MG63 (cell line): ENCODE measurements at regions not wholly inside any gene's neighbourhood (a gene's known extent, or its start where the extent isn't known, plus 50 kb on each side); places are given as distances from the start of the nearest gene placed in this dataset.

Experiments used
- DNase-seq: peaks from one replicate; pipeline ENCODE4 v3.0.0-alpha.2; 2020
- H3K27me3 ChIP-seq: fragments of 250-450 bp; sonication (Bioruptor Pico); 2 replicates; pipeline ENCODE4 v1.5.1; 2020; ENCODE audit warnings: mild to moderate bottlenecking, moderate library complexity
- H3K36me3 ChIP-seq: fragments of 250-450 bp; sonication (Bioruptor Pico); 2 replicates; pipeline ENCODE4 v1.5.1; 2020; ENCODE audit warnings: mild to moderate bottlenecking, moderate library complexity
- H3K4me3 ChIP-seq: fragments of 250-450 bp; sonication (Bioruptor Pico); 2 replicates; pipeline ENCODE4 v1.5.1; 2020; ENCODE audit warnings: mild to moderate bottlenecking, moderate library complexity
- H3K9me3 ChIP-seq: fragments of 250-450 bp; sonication (Bioruptor Pico); 2 replicates; pipeline ENCODE4 v1.5.1; 2020; ENCODE audit warnings: mild to moderate bottlenecking, moderate library complexity

GRCh38 chr10:130230036-130230435, 93.8 kb downstream of the GLRX3 start:
- no peak for DNase-seq
- no peaks in the 10 kb centered on the region for H3K36me3 ChIP-seq
- no peaks in the 10 kb centered on the region for H3K9me3 ChIP-seq
- no peaks in the 10 kb centered on the region for H3K27me3 ChIP-seq
- no peak overlapping the region for H3K4me3 ChIP-seq

- Histone ChIP-seq H3K4me3 (no peak overlapping the region), H3K9me3 (no peaks in the 10 kb centered on the region), H3K27me3 (no peaks in the 10 kb centered on the region), H3K36me3 (no peaks in the 10 kb centered on the region)
- no peak for DNase-seq
These were observed 94.4 kb downstream of the GLRX3 start for GRCh38 chr10:130230611-130231010.

DNA sequence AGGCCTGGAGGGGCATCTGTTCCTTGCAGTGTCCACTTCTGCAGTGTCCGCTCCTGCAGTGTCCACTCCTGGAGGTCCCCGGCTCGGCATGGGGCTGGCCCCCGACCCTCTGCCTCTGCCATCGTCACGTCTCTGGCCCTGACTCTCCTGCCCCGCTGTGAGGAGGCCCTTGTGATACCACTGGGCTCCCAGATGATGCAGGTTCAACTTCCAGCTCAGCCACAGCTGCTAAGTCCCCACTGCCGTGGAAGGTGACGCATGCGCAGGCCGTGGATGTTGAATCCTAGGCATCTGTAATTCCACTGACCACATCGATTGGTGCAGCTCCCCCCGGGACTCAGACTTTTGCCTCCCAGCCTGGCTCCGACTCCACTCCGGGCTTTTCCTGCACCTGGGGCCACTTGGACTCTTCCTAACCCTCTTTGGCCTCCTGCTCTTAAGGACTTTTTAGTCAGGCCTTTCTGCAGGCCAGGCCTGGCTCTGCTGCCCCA, 95.1 kb downstream of the GLRX3 start:
- Histone ChIP-seq H3K36me3 (no peaks in the 10 kb centered on the region), H3K4me3 (no peak overlapping the region), H3K9me3 (no peaks in the 10 kb centered on the region), H3K27me3 (no peaks in the 10 kb centered on the region)
- no peak for DNase-seq

- Histone ChIP-seq H3K36me3 (no peaks in the 10 kb centered on the region), H3K9me3 (no peaks in the 10 kb centered on the region), H3K4me3 (no peak overlapping the region), H3K27me3 (no peaks in the 10 kb centered on the region)
- DNase-seq, result no peak
These were observed 96.2 kb downstream of the GLRX3 start for GRCh38 chr10:130232166-130233034.

GRCh38 chr10:130233035-130233360, 96.8 kb downstream of the GLRX3 start:
- H3K4me3 ChIP-seq, result no peak overlapping the region
- no peaks in the 10 kb centered on the region for H3K36me3 ChIP-seq
- no peaks in the 10 kb centered on the region for H3K9me3 ChIP-seq
- no peaks in the 10 kb centered on the region for H3K27me3 ChIP-seq
- DNase-seq, result no peak

GRCh38 chr10:130233426-130233825, 97.2 kb downstream of the GLRX3 start:
- Histone ChIP-seq H3K9me3 (no peaks in the 10 kb centered on the region), H3K4me3 (no peak overlapping the region), H3K27me3 (no peaks in the 10 kb centered on the region), H3K36me3 (no peaks in the 10 kb centered on the region)
- DNase-seq, result no peak

DNA sequence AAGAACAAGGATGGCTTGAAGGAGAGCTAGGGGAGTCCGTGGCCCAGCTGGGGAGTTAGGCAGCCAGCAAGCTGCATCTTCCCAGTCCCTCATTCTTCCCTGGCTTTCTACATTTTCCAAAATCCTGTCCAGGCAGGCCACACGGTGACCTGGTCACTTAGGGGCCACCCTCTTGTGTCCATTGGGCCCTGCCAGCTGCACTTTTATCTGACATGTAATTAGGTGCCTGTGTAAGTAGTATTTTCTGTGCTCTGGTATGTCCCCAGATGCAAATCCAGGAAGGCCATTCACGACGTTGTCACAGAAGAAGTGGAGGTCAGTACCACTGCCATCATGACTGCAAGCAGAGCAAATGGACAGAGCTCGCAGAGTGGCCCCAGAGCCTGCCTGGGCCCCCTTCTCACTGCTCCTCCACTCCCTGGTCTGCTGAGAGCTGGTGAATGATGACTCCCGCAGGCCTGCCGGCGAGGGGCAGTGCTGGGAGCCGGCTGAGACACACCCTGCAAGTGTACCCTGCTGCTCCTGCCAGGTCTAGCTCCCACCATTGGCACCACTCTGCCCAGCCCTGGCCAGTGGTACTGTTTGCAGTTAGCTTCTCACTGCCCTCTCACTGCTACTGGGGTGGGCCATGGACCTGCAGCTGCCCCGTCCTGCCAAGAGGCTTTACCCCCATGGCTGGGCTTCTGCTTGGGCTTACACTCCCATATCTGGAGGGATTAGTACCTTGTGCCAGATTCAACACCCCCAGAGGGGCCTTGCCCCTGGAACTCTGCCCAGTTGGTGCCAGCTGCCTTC, 98.2 kb downstream of the GLRX3 start:
- no peak overlapping the region for H3K4me3 ChIP-seq
- no peaks in the 10 kb centered on the region for H3K36me3 ChIP-seq
- no peaks in the 10 kb centered on the region for H3K9me3 ChIP-seq
- DNase-seq, result no peak
- peaks cover 3% of the 10 kb centered on the region for H3K27me3 ChIP-seq

DNA sequence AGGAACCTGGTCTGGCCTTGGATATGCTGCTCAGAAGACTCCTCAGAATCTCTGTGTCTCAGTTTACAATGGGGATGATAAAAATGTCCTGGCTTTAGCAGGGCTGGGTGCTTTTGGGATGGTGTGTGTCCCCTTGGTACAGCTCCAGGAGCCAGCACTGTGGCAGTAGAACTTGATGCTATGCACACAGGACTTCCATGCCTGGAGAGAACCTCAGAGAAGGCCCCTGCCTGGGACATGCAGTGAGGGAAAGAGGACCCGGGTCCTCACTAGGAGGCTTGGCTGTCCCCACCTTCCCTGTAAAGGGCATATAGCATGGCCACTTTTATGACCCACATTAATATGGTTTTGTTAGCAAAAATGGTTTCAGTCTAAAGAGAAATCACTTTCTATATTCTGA, 100.5 kb downstream of the GLRX3 start:
- no peak overlapping the region for H3K4me3 ChIP-seq
- peaks cover 3% of the 10 kb centered on the region for H3K27me3 ChIP-seq
- no peaks in the 10 kb centered on the region for H3K9me3 ChIP-seq
- H3K36me3 ChIP-seq, result no peaks in the 10 kb centered on the region
- DNase-seq, result no peak

- Histone ChIP-seq H3K4me3 (no peak overlapping the region), H3K27me3 (peaks cover 5% of the 10 kb centered on the region), H3K9me3 (no peaks in the 10 kb centered on the region), H3K36me3 (no peaks in the 10 kb centered on the region)
- no peak for DNase-seq
These were observed 104.2 kb downstream of the GLRX3 start for GRCh38 chr10:130240409-130240808.

DNA sequence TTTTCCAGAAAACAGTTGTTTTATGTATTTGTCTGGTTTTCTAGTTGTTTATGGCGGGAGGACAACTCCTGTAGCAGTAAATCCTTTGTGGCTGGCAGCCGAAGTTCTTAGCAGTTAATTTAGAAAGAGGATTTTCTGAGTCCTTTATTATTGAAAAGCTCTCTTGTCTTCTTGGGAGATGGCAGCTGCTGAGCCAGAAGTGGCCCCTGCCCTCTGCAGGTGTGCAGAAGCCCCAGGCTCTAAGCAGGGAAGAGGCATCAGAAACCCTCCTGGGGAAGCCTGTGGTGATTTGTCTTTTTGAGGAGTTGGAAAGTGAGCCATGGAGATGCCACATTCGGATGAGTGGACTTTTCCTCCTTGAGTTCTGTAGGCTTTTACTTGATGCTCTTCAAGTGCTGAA, 106.3 kb downstream of the GLRX3 start:
- H3K9me3 ChIP-seq, result no peaks in the 10 kb centered on the region
- DNase-seq, result no peak
- H3K4me3 ChIP-seq, result no peak overlapping the region
- no peaks in the 10 kb centered on the region for H3K36me3 ChIP-seq
- H3K27me3 ChIP-seq, result peaks cover 5% of the 10 kb centered on the region

DNA sequence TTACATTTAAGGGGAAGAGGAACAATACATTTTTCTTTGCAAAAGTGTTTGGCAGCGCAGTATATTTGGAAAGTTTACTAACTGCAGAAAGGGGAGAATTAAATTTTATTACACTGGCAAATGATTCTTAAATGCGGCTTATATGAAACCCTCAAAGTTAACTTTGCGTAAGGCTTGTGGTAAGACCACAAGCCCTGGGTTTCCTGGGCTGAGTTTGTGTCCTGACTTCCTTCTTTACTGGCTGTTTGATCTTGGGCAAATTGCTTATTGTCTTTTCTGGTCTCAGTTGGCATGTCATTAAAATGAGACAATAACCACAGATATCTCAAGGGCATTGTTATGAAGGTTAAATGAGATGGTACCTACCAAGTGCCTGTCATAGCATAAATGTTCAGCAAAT, 106.8 kb downstream of the GLRX3 start:
- peaks cover 5% of the 10 kb centered on the region for H3K27me3 ChIP-seq

DNA sequence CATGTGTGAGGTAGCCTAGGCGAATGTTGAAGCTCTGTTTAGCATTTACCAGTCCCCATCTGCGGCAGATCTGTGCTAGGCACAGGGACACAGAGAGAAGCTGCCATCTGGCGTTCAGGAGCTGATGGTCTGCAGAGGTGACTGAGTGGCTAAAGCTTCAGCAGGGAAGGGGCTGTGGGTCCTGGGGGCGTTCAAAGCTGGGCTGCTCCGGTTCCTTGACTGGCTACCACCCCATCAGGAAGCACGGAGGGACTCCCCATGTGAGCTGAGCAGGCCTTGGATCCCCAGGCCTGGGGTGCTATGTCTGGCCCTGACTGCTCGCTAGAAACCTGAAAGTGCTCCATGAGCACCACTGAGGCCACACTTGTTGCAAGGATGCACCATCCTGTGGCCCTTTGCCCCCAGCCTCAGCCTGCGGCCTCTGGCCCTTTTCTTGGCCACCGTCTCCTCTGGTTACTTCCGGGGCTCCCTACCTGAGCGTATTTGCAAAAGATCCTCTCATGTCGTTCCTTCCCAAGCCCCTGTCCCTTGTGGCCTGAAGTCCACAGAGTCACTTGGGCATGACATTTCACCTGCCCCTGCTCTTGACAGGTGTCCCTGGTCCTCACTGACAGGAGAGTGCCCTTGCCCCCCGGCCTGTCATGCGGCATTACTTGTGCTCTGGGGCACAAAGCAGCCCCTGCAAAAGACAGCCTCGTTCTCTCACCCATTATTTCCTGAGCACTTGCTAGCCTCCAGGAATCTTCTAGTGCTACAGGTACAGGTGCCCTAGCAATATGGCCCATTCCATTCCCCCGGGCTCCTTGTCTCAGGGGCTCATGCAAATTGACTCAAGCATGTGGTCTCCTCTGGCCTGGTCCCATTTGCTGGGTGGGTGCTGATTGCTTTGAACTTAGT, 108.1 kb downstream of the GLRX3 start:
- Histone ChIP-seq H3K36me3 (no peaks in the 10 kb centered on the region), H3K4me3 (no peak overlapping the region), H3K27me3 (peaks cover 2% of the 10 kb centered on the region), H3K9me3 (no peaks in the 10 kb centered on the region)
- no peak for DNase-seq

More for the DNA sequence above, 106.8 kb downstream of the GLRX3 start:
- no peak overlapping the region for H3K4me3 ChIP-seq
- DNase-seq, result no peak
- no peaks in the 10 kb centered on the region for H3K36me3 ChIP-seq
- no peaks in the 10 kb centered on the region for H3K9me3 ChIP-seq

DNA sequence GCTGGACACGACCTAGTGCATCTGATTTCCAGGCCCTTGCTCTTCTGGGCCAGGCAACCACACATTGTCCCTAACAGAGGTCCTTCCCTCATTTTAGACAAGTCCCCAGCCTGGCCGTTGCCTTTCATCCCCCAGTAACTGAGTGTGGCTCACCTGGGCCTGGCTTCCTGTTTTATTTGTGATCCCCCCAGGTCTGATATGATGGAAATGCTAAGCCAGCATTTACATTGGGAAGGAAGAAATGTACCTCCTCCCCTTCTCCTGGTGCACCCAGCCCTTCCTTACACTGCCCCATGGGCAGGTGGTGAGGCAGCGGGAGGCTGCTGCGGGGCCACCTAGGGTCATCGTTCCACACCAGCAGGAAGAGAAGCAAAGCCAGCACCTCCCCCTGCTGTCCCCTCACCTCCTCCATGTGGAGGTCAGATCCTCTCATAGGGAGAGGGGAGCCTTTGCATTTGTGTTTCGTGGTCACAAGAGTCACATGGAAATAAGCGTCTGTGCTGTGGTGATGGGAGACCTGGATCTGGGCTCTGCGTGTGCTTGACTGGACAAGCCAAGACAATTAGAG, 108.8 kb downstream of the GLRX3 start:
- H3K36me3 ChIP-seq, result no peaks in the 10 kb centered on the region
- DNase-seq, result no peak
- peaks cover 2% of the 10 kb centered on the region; the same call in 1 of the 2 replicates for H3K27me3 ChIP-seq
- no peaks in the 10 kb centered on the region for H3K9me3 ChIP-seq
- no peak overlapping the region for H3K4me3 ChIP-seq

GRCh38 chr10:130246113-130246512, 109.9 kb downstream of the GLRX3 start:
- no peak overlapping the region for H3K4me3 ChIP-seq
- H3K36me3 ChIP-seq, result no peaks in the 10 kb centered on the region
- DNase-seq, result no peak
- no peaks in the 10 kb centered on the region for H3K9me3 ChIP-seq
- H3K27me3 ChIP-seq, result peaks cover 2% of the 10 kb centered on the region; the same call in 1 of the 2 replicates

DNA sequence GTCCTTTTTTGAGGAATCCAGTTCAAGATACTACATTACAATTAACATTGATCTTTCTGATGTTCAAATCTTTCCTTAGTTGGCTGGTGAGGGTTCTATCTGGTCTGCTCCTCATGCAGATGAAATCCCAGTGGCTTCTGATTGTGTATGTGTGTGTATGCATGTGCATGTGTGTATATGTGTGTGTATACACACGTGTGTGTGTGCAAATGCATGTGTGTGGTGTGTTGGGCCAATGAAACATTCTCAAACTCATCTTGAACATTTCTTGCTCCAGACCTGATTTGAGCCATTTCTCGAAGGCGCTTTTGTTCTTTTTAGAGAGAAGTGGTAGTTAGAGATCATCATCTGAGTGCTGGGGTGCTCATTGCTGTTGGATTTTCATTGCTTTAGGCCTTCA, 113.9 kb downstream of the GLRX3 start:
- no peaks in the 10 kb centered on the region for H3K27me3 ChIP-seq
- no peaks in the 10 kb centered on the region for H3K36me3 ChIP-seq
- DNase-seq, result no peak
- no peak overlapping the region for H3K4me3 ChIP-seq
- no peaks in the 10 kb centered on the region for H3K9me3 ChIP-seq

DNA sequence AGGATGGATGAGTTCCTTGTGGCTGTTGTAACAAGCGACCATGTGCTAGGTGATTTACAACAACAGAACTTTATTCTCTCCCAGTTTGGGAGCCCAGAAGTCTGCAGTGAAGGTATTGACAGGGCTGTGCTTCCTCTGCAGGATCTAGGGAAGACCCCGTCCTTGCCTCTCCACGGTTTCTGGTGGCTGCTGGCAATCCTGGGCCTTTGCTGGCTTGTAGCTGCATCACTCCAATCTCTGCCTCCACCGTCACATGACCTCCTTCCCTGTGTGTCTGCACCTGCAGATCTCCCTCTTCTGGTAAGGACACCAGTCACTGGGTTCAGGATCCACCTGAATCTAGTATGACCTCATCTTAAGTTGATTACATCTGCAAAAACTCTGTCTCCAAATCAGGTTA, 115.6 kb downstream of the GLRX3 start:
- Histone ChIP-seq H3K9me3 (no peaks in the 10 kb centered on the region), H3K4me3 (no peak overlapping the region), H3K36me3 (no peaks in the 10 kb centered on the region), H3K27me3 (no peaks in the 10 kb centered on the region)
- no peak for DNase-seq
